ENCODE measurements at regions not wholly inside any gene's neighbourhood (a gene's known extent, or its start where the extent isn't known, plus 50 kb on each side); places are given as distances from the start of the nearest gene placed in this dataset.

- TF ChIP-seq, protein P1, sequence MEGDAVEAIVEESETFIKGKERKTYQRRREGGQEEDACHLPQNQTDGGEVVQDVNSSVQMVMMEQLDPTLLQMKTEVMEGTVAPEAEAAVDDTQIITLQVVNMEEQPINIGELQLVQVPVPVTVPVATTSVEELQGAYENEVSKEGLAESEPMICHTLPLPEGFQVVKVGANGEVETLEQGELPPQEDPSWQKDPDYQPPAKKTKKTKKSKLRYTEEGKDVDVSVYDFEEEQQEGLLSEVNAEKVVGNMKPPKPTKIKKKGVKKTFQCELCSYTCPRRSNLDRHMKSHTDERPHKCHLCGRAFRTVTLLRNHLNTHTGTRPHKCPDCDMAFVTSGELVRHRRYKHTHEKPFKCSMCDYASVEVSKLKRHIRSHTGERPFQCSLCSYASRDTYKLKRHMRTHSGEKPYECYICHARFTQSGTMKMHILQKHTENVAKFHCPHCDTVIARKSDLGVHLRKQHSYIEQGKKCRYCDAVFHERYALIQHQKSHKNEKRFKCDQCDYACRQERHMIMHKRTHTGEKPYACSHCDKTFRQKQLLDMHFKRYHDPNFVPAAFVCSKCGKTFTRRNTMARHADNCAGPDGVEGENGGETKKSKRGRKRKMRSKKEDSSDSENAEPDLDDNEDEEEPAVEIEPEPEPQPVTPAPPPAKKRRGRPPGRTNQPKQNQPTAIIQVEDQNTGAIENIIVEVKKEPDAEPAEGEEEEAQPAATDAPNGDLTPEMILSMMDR (IDR thresholded peaks at IDR 0.05) = no peak
- TF ChIP-seq POLR2AphosphoS5 (IDR thresholded peaks at IDR 0.05) (no peak), POLR2A (IDR thresholded peaks at IDR 0.05) (no peak)
Measured at GRCh38 chr1:101431956-101432510, 195.2 kb downstream of the S1PR1 start.

All from suprapubic skin (tissue), 4 donors.